Mesendoderm (in vitro differentiated cells): ENCODE measurements at regions not wholly inside any gene's neighbourhood (a gene's known extent, or its start where the extent isn't known, plus 50 kb on each side); places are given as distances from the start of the nearest gene placed in this dataset.

Experiments
- DNase-seq: peaks from one replicate; pipeline ENCODE4 v3.0.0; 2013
- H2AK5ac ChIP-seq: 2 replicates; pipeline ENCODE4 v1.6.1; 2013; ENCODE audit warnings: low read length, inconsistent platforms
- H2BK120ac ChIP-seq: 2 replicates; pipeline ENCODE4 v1.6.1; 2013; ENCODE audit warnings: low read depth, mild to moderate bottlenecking, low read length, moderate library complexity, mixed read lengths
- H2BK15ac ChIP-seq: replicated peaks from 2 replicates; pipeline ENCODE4 v1.6.1; 2013; ENCODE audit warnings: low read depth, mild to moderate bottlenecking, moderate library complexity
- H2BK5ac ChIP-seq: 2 replicates; pipeline ENCODE4 v1.6.1; 2013; ENCODE audit warnings: low read length, inconsistent platforms
- H3K18ac ChIP-seq: 2 replicates; pipeline ENCODE4 v1.6.1; 2013; ENCODE audit warnings: mild to moderate bottlenecking, low read length, mixed read lengths
- H3K23ac ChIP-seq: one replicate; pipeline ENCODE4 v1.6.1; 2013; ENCODE audit warnings: low read length
- H3K27ac ChIP-seq: 2 replicates; pipeline ENCODE4 v1.5.1; 2013; ENCODE audit warnings: low read depth, mild to moderate bottlenecking, inconsistent platforms, low read length, moderate library complexity
- H3K27me3 ChIP-seq: 2 replicates; pipeline ENCODE4 v1.6.1; 2013; ENCODE audit warnings: low read length, control low read depth, mild to moderate bottlenecking, inconsistent platforms; ENCODE audit not compliant: insufficient read depth, poor library complexity
- H3K36me3 ChIP-seq: 2 replicates; pipeline ENCODE4 v1.6.1; 2013; ENCODE audit warnings: low read length, inconsistent platforms; ENCODE audit not compliant: control insufficient read depth, insufficient read depth
- H3K4ac ChIP-seq: one replicate; pipeline ENCODE4 v1.6.1; 2013; ENCODE audit warnings: low read depth, mild to moderate bottlenecking, low read length, moderate library complexity
- H3K4me1 ChIP-seq: 2 replicates; pipeline ENCODE4 v1.6.1; 2013; ENCODE audit warnings: low read depth, low read length, inconsistent platforms; ENCODE audit not compliant: control insufficient read depth
- H3K4me2 ChIP-seq: 2 replicates; pipeline ENCODE4 v1.6.1; 2013; ENCODE audit warnings: low read length
- H3K4me3 ChIP-seq: 2 replicates; pipeline ENCODE4 v1.5.1; 2013; ENCODE audit warnings: mild to moderate bottlenecking, low read length
- H3K56ac ChIP-seq: one replicate; pipeline ENCODE4 v1.6.1; 2013; ENCODE audit warnings: low read length
- H3K79me1 ChIP-seq: 2 replicates; pipeline ENCODE4 v1.6.1; 2013; ENCODE audit warnings: low read length, inconsistent platforms
- H3K79me2 ChIP-seq: 2 replicates; pipeline ENCODE4 v1.6.1; 2013; ENCODE audit warnings: mild to moderate bottlenecking, low read length; ENCODE audit not compliant: control insufficient read depth, insufficient read depth
- H3K9ac ChIP-seq: 2 replicates; pipeline ENCODE4 v1.6.1; 2013; ENCODE audit warnings: low read length, inconsistent platforms
- H4K5ac ChIP-seq: one replicate; pipeline ENCODE4 v1.6.1; 2013; ENCODE audit warnings: low read length
- H4K8ac ChIP-seq: one replicate; pipeline ENCODE4 v1.6.1; 2013; ENCODE audit warnings: low read depth, mild to moderate bottlenecking, control low read depth, low read length, moderate library complexity
- WGBS: extraction: QIAGEN DNeasy Blood & Tissue Kit; methylation state at CpG from one replicate; pipeline ENCODE4 v1.1.7; 2013; ENCODE audit warnings: low lambda C conversion rate, missing lambda C conversion rate; ENCODE audit not compliant: insufficient coverage; ENCODE audit errors: extremely low coverage; 5-methylcytosine and 5-hydroxymethylcytosine counted together

DNA sequence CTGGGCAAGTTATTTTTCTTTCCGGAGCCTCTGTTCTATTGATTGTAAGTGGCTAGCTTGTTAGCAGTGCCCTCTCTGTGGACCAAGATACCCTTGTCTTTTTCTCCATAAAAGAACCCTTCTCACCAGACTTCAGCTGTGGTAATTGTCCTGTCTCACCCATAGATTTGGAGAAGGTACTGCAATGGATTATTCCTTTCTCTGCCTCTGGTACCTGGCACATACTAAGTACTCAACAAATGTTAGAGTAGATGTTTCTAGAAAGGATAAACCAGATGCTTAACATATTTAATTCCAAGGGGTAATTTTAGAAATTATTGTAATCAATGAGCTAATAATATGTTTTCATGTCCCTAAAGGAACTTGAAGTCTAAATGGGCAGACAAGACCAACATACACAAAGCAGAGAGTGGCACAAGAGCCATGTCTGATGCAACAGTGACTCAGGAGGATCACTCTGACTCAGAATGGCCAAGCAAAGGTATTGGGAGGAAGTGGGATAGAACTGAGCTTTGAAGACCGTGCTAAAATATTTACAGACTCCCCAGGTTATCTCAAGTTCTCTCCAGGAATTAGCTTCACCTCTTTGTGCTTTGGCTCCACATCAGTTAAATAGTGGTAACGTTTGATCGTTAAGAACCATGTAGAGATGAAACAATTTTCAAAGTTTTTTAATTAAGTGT is 129.7 kb upstream of the OSR1 start:
- Histone ChIP-seq H3K4ac (no peak overlapping the region), H3K4me3 (no peak overlapping the region), H3K23ac (no peak overlapping the region), H3K18ac (peak overlapping the region; percentile 56), H2BK120ac (peak overlapping the region; percentile 35), H4K8ac (no peak overlapping the region), H2BK5ac (no peak overlapping the region), H3K79me1 (no peaks in the 10 kb centered on the region), H3K56ac (no peak overlapping the region), H4K5ac (no peak overlapping the region), H3K27ac (no peak overlapping the region), H3K36me3 (no peaks in the 10 kb centered on the region), H3K4me1 (no peaks in the 10 kb centered on the region), H3K4me2 (no peak overlapping the region), H3K79me2 (no peaks in the 10 kb centered on the region), H3K27me3 (no peaks in the 10 kb centered on the region), H2AK5ac (no peak overlapping the region), H2BK15ac (no peak overlapping the region), H3K9ac (no peak overlapping the region)
- no CpG with 5 or more reads among the region's 4 CpGs for WGBS
- peak; percentile 69 for DNase-seq

- Histone ChIP-seq H3K4me3 (no peak overlapping the region), H2BK5ac (no peak overlapping the region), H3K9ac (no peak overlapping the region), H4K8ac (no peak overlapping the region), H3K4me2 (no peak overlapping the region), H2BK15ac (no peak overlapping the region), H3K79me1 (no peaks in the 10 kb centered on the region), H3K4ac (no peak overlapping the region), H3K18ac (no peak overlapping the region), H3K27ac (no peak overlapping the region), H2AK5ac (no peak overlapping the region), H3K36me3 (no peaks in the 10 kb centered on the region), H3K56ac (no peak overlapping the region), H3K4me1 (no peaks in the 10 kb centered on the region), H3K23ac (no peak overlapping the region), H4K5ac (no peak overlapping the region), H3K27me3 (no peaks in the 10 kb centered on the region), H3K79me2 (no peaks in the 10 kb centered on the region), H2BK120ac (no peak overlapping the region)
- WGBS: no CpG with 5 or more reads among the region's 1 CpG
- DNase-seq: no peak
These were observed 126.3 kb upstream of the OSR1 start for GRCh38 chr2:19484736-19485135.

- Histone ChIP-seq H3K27me3 (no peaks in the 10 kb centered on the region), H2BK120ac (no peak overlapping the region), H3K9ac (no peak overlapping the region), H2BK5ac (no peak overlapping the region), H4K5ac (no peak overlapping the region), H4K8ac (no peak overlapping the region), H3K4me1 (no peaks in the 10 kb centered on the region), H3K27ac (no peak overlapping the region), H2BK15ac (no peak overlapping the region), H2AK5ac (no peak overlapping the region), H3K56ac (no peak overlapping the region), H3K4ac (no peak overlapping the region), H3K36me3 (no peaks in the 10 kb centered on the region), H3K18ac (no peak overlapping the region), H3K79me1 (no peaks in the 10 kb centered on the region), H3K4me3 (no peak overlapping the region), H3K23ac (no peak overlapping the region), H3K79me2 (no peaks in the 10 kb centered on the region), H3K4me2 (no peak overlapping the region)
- DNase-seq: no peak
- no CpG with 5 or more reads among the region's 5 CpGs for WGBS
These were observed 122.2 kb upstream of the OSR1 start for GRCh38 chr2:19480673-19481072.

GRCh38 chr2:19479666-19480065 is 121.2 kb upstream of the OSR1 start:
- no peaks in the 10 kb centered on the region for H3K36me3 ChIP-seq
- H3K4me1 ChIP-seq: no peaks in the 10 kb centered on the region
- H3K56ac ChIP-seq: no peak overlapping the region
- H2BK120ac ChIP-seq: no peak overlapping the region
- DNase-seq: no peak
- H3K23ac ChIP-seq: no peak overlapping the region
- H3K27ac ChIP-seq: no peak overlapping the region
- no peak overlapping the region for H3K18ac ChIP-seq
- no peak overlapping the region for H2BK5ac ChIP-seq
- H3K9ac ChIP-seq: no peak overlapping the region
- no peaks in the 10 kb centered on the region for H3K79me1 ChIP-seq
- no peaks in the 10 kb centered on the region for H3K27me3 ChIP-seq
- no CpG with 5 or more reads among the region's 1 CpG for WGBS
- H4K8ac ChIP-seq: no peak overlapping the region
- no peak overlapping the region for H2AK5ac ChIP-seq
- H4K5ac ChIP-seq: no peak overlapping the region
- no peak overlapping the region for H2BK15ac ChIP-seq
- H3K4me2 ChIP-seq: no peak overlapping the region
- H3K4me3 ChIP-seq: no peak overlapping the region
- no peak overlapping the region for H3K4ac ChIP-seq
- H3K79me2 ChIP-seq: no peaks in the 10 kb centered on the region

- no CpG with 5 or more reads among the region's 1 CpG for WGBS
- H2BK5ac ChIP-seq: no peak overlapping the region
These were observed 120.0 kb upstream of the OSR1 start for GRCh38 chr2:19478409-19478808.

GRCh38 chr2:19476327-19476726 is 117.9 kb upstream of the OSR1 start:
- H4K5ac ChIP-seq: no peak overlapping the region
- no peaks in the 10 kb centered on the region for H3K79me2 ChIP-seq
- WGBS: no CpG with 5 or more reads among the region's 2 CpGs
- H3K18ac ChIP-seq: no peak overlapping the region
- H3K56ac ChIP-seq: no peak overlapping the region
- H2BK120ac ChIP-seq: no peak overlapping the region
- H3K9ac ChIP-seq: no peak overlapping the region
- H3K27me3 ChIP-seq: no peaks in the 10 kb centered on the region
- no peak overlapping the region for H3K23ac ChIP-seq
- no peak overlapping the region for H3K4ac ChIP-seq
- no peak overlapping the region for H4K8ac ChIP-seq
- H3K79me1 ChIP-seq: no peaks in the 10 kb centered on the region
- H3K4me1 ChIP-seq: no peaks in the 10 kb centered on the region
- H2BK5ac ChIP-seq: no peak overlapping the region
- no peak overlapping the region for H2BK15ac ChIP-seq
- no peak overlapping the region for H3K4me3 ChIP-seq
- no peak for DNase-seq
- no peak overlapping the region for H3K4me2 ChIP-seq
- H3K36me3 ChIP-seq: no peaks in the 10 kb centered on the region
- no peak overlapping the region for H3K27ac ChIP-seq
- no peak overlapping the region for H2AK5ac ChIP-seq

More at GRCh38 chr2:19478409-19478808, 120.0 kb upstream of the OSR1 start:
- Histone ChIP-seq H3K56ac (no peak overlapping the region), H2BK120ac (no peak overlapping the region), H3K79me2 (no peaks in the 10 kb centered on the region), H3K4me2 (no peak overlapping the region), H3K79me1 (no peaks in the 10 kb centered on the region), H3K4me3 (no peak overlapping the region), H3K4me1 (no peaks in the 10 kb centered on the region), H2BK15ac (no peak overlapping the region), H3K9ac (no peak overlapping the region), H3K23ac (no peak overlapping the region), H3K27me3 (no peaks in the 10 kb centered on the region), H4K8ac (no peak overlapping the region), H4K5ac (no peak overlapping the region), H3K4ac (no peak overlapping the region), H3K18ac (no peak overlapping the region), H3K27ac (no peak overlapping the region), H3K36me3 (no peaks in the 10 kb centered on the region), H2AK5ac (no peak overlapping the region)
- DNase-seq: no peak
